ENCODE measurements at regions not wholly inside any gene's neighbourhood (a gene's known extent, or its start where the extent isn't known, plus 50 kb on each side); places are given as distances from the start of the nearest gene placed in this dataset.
"Not testable (repeated sequence)": the region's sequence is repeated elsewhere in the genome, so short reads cannot be mapped to it uniquely, and the experiment has no call there.

DNA sequence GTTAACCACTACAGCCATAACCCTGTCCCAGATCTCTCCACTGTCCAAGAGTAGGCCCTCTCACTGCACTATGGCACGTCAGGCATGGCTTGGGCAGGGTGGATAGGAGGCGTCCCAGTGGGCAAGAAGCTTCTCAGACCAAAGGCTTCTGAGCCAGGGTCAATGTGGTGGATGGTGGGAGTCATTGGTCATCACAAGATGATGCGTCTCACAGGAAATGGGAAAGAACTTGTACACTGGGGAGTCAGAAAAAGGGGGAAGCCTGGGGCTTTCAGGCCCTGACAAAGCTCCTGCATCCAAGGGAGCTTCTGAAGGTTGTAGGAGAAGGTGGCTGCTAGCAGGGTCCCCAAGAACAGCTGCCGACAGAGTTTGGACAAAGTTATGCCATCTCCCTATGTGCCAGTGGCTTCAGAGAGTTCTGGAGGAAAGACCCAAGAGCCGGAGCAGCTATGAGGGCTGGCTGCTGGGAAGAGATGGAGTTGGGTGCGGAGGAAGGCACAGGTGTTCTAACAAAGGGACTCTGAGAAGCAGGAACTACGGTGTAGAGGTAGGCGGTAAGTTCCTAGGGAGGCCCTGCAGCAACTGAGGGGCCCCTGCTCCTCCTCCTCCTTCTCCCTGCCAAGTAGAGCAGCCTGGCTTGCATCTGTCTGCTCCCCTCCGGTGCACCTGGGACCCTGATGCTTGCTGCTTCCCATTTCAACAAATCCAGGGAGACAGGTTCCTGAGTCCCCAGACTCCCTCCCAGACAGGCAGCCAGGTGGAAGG lies 81.1 kb downstream of the ARL6IP4 start:
- DNase-seq: no peak

DNA sequence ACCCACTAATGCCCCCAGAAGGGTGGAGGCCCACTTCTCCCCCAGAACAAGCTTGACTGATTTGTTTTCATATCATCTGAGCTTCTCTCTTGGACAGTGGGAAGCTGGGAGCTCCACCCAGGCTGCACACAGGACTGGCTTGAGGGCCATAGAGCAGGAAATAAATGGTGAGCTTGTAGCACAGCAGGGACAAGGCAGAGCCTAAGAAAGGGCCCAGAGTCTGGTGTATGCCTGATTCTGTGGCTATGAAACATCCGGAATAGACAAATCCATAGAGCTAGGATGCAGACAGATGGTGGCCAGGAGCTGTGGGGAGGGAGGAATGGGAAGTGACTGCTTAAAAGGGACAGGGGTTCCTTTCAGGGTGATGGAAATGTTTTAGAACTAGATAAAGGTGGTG lies 79.0 kb downstream of the ARL6IP4 start:
- no peak for DNase-seq

DNA sequence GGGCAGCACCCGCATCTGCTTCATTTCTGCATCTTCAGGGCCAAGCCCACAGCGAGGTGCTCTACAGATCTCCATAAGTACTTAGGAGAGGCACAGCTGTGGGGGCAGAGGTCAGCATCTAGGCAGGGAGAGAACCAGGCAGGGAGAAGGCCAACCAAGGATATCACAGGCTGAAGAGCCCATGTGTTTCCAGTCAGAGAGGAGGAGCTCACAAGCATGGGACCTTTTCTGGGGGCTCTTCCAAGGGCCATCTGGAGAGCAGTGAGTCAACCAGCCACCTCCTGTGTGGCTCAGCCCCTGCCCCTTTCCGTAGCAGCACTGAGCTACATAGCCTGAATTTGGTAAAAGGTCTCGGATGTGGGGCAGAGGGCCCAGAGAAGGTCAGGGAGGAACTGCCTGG lies 78.5 kb downstream of the ARL6IP4 start:
- no peak for DNase-seq

DNA sequence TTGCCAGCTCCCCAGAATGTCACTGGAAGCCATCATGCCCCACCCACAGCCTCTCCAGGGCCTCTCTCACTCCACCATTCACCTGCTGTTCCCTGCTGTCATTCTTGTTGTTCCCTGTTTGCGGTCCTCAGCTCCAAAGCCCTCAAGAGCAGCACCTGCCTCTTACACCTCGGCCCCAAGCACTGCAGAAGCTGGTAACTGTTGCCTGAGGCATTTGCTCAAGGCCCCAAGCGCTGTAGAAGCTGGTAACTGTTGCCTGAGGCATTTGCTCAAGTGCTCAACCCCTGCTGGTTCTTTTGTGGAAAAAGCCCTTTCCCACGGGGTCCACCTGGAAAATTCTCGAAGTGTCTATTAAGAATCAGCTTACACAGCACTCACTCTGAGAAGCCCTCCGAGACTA lies 78.0 kb downstream of the ARL6IP4 start:
- DNase-seq: no peak

DNA sequence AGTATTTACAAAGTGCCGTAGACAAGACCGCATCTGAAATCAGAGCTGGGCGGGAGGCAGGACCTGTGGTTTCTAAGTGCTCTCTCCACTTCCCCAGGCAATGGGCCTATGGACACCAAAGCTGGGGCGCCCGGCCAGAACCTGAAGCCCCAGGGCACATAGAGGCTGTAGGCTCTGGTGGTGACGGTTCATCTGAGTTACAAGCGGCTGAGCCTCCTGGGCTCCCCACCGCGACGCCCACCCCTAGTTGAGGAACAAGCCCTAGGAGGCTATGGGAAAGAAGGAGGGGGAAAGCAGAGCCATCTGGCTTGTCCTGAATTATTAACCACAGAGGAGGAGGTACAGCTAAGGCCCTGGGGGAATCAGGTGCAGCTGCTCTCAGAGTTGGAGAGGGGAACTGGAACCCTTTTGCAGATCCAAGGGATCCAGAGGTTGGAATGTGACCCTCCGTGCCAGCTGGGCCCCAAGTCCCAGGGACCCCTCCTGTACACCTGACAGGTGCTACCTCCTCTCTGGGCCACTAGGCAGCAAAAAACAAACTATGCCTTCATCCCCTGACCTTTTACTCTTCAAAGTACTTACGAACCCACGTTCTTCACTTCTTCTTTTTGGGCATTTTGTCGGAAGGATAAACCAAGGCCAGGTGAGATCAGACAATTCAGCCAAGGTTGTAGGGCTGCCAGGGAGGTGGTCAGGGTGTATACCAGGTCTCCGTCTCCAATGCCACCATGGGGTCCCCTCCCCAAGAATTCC lies 77.2 kb downstream of the ARL6IP4 start:
- DNase-seq: no peak

DNA sequence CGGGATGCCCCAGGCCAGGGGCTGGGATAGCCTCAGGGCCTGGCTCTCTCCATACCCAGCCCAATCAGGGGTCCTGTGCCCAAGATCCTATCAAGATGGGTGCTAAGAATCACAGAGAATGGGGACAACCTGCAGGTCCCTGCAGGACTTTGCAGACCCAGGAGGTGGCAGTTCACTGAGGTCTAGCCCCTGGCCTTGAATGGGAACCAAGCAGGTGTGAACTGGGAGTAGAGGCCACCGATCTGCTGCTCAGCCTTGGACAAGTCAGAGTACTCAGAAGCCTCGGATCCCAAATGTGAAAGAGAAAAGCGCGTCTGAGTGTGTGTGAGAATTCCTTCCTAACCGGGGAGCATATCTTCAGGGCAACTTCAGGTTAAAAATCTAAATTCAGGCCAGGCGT lies 76.2 kb downstream of the ARL6IP4 start:
- no peak for DNase-seq

DNA sequence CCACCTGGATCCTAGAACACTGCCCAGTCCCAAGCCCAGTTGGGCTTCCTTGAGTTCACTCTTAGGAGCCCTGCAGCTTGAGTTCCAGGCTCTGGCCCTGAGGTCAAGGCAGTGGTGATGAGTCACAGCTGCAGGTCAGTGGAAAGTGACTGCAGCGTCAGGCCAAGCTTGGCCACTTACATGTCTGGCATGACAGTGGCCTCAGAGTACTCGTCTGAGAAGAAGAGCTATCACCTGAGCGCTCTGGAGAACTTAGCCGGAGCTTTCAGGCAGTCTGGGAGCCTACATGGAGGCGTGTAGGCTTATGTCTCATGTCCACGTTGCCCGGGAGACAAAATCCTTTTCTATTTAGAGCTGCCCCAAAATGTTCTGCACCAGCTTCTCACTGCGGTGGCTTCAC lies 75.6 kb downstream of the ARL6IP4 start:
- DNase-seq: no peak

DNA sequence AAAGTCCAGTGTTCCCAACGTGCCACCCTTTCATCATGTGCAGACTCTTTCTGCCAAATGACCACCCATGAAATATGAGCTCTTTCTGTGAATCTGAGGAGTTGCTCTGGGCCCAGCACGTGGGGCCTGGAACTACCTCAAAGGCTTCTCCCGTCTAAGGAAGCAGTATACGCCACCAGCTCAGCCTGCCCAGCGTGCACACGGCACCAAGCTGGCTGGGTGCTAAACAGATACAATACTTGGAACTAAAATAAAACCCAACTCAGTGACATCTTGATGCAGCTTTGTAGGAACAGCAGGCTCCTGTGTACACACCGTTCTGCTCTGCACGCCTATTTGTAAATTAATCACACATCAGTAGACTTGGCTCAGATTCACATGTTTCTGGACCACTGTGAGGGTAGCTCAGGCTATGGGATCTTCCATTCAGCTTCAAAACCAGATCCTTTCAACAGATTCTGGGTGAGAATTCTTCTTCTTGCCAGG lies 74.8 kb downstream of the ARL6IP4 start:
- DNase-seq: no peak

DNA sequence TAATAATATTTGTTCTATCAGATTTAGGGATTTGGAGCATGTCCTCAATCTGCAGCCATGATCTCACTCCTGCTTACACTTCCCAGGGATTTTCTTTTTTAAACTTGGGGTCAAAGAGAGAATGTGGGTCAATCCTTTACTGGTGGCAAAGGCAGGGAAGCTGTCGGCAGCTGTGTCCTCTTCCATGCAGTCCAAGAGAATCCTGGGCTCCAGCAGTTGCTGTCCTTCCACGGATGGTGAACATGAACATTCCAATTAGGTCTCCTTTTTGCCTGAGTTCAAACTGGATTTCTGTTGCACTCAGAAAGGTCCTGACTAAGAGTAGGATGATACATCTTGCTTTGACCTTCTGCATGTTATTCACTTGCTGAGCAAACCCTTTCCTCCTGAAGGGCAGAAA lies 73.9 kb downstream of the ARL6IP4 start:
- no peak for DNase-seq

DNA sequence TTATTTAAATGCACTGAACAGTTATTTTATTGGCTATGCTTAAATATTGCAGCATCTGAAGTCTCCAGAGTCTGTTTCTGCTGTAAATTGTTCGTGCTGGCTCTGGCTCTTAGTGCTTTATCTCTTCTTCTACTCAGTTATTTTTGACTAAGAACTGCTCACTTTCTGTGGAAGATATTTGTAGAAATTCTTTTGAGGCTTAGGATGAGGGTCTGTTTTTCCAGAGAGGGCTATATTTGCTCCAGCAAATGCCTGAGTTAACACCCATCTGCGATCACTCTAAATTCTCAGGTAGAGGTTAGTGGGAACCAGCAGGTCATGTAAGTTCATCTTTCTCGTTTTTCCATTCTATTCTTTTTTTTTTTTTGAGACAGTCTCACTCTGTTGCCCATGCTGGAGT lies 71.1 kb downstream of the ARL6IP4 start:
- no peak for DNase-seq

DNA sequence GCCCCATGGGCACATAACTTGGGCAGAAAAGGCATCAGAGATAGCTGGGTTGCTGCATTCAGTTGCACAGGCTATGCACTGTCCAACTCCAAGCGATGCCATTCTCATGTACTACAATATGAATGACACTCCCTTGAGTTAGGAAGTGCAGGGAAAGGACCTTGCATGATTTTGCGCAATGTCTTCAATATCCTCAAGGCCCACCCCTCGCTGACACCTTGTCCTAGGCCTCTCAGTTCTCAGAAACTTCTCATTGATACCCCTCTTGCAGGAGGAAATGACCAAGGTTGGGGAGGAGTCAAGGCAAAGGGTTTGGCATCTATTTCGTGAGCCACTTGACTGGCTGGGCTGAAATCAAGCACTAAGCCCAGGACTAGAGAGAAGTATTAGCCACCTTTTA lies 70.4 kb downstream of the ARL6IP4 start:
- no peak for DNase-seq

DNA sequence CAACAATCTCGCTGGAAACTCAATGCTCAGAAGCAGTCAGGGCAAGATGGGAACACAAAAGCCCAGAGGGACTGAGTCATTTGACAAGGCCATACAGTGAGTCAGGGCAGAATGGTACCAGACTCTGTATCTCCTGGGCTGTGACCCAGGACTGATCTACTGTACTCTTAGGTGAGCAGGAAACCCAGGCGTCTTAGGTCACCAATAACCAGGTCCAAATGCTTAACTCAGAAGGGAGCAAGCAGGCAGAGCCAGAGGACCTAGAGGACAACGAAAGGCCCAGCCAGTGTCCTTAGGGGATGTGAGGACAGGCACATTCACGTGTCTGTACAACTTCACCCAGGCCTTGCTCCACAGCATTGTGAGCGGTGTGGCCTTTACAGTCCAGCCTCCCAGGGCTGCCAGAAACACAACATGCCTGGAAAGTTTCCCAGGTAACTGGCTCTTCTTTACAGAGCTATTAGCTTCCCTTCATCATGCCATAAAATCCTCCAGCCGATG lies 69.9 kb downstream of the ARL6IP4 start:
- no peak for DNase-seq

DNA sequence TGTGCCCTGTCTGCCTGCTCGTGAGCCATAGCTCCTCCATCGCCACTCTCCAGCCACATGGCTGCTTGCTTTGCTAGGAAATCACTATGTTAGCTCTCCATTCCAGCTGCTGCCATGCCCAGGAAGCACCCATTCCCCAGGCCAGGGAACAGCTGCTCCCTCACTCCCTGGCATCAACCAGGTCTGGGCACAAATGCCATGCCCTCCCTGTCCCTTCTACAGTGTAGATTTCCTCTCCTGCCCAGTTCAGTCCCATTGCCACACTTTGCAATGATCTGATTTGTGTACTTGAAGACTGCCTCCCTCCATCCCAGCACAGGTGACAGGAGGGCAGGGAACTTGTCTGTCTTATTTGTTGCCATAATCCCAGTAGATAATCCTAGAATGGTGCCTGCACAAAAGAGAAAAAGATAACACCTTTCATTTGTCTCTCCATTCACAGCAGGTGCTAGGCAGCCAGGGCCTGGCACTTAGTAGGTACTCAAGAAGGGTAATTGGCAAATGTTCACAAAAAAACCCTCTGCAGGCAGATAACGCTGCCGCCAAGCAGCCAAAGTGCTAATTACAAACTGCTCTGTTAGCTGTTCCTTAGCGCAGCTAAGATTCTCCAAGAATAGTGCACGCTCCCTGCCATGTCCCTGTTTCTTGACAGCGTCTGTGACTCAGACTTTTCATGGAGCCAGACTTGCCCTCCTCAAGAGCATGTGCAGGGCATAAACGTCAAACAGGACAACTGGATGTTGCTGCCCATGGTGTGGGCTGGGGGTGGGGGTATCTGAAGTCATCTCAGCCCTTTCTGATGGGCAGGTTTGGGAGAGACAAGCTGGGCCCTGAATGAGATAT lies 69.1 kb downstream of the ARL6IP4 start:
- DNase-seq: no peak

DNA sequence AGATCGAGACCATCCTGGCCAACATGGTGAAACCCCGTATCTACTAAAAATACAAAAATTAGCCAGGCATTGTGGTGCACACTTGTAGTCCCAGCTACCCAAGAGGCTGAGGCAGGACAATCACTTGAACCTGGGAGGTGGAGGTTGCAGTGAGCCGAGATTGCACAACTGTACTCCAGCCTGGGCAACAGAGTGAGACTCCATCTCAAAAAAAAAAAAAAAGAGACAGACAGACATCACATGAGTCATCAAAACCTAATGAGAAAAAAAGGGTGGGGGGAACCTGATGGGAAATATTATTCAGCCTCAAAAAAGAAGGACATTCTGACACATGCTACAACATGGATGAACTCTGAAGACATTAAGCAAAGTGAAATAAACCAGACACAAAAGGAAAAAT lies 67.4 kb downstream of the ARL6IP4 start:
- not testable (repeated sequence) for DNase-seq

DNA sequence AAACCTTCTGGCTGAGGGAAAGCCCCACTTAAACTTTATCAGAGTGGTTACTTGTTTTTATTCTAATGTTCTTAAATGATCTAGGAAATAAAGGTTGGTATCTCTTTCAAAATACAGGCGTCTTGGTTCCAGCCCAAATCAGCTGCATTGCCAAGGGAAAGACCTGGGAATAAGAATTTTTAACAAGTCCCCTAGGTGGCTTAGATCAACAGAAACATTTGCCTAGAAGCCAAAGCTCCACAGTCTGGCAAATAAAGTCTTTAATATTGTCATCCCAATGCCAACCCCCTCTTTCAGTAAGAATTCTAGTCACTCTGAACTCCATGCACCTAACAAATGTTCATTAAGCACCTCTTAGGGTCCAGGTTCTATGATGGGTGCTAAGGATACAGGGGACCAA lies 66.8 kb downstream of the ARL6IP4 start:
- DNase-seq: no peak

DNA sequence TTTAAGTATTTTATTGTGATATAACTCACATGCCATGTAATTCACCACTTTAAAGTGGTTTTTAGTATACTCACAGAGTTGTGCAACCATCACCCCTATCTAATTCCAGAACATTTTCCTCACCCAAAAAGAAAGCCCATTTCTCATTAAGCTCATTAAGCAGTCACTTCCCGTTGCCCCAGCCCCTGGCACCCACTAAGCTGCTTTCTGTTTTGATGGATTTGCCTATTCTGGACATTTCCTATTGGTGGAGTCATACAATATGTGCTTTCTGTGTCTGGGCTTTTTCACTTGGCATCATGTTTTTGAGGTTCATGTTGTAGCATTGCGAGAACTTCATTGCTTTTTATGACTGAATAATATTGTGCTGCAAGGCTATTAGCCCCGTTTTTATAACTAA lies 66.0 kb downstream of the ARL6IP4 start:
- DNase-seq: no peak

DNA sequence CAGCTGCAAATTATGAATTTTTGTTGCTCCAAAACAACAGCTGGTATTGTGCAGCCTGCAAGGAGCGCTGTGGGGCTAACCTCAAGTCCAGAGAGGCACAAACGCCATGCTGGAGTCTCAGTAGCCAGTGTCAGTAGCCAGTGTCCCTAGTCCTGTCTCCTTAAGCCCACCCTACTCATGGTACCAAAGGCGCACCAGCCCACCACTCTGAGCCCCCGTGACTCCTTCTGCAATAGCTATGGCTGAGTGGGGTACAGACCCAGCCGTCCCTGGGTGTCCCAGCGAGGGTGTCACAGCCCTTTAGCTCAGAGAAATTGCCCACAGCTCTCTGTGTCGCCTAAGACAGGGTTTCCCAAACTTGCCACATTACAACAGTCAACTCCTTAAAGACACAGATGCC lies 65.2 kb downstream of the ARL6IP4 start:
- no peak for DNase-seq

DNA sequence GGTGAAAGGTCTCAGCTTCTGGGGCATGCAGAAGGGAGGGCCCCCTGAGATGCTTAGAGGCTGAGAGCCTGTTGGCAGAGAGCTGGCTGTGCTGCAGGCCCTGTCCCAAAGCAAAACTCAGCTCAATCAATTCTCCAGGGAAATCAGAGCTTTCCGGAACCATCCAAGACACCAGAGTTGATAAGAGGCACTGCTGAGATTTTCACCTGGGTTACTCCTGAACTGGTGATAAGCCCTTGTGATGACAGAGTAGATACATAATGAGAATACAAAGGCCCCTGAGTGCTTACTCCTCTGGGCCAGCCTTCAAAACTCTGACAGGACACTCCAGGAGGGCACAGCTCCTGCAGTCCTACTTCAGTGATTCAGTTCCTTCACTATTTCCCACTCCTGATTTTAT lies 63.9 kb downstream of the ARL6IP4 start:
- DNase-seq: no peak

DNA sequence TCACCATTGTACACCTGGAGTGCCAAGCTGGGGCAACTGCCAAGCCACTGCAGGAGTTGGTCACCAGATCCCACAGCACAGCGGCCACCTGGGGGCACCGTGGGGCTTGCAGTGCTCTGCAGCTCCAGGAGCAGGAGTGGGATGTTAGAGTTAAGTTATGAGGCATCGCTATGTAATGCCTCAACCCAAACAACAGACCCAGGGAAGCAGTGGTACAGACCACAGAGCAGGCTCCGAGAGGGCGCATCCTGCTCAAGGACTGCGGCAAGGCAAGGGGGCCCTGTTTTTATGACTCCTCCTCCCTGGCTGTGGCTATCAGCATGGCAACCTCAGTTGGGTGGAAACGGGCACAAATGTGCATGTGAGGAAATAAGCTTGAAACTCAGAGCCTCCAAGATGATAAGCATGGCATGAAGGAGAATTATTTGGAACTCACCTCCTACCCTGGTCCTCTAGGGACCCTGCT lies 63.1 kb downstream of the ARL6IP4 start:
- peak; percentile 65 for DNase-seq

DNA sequence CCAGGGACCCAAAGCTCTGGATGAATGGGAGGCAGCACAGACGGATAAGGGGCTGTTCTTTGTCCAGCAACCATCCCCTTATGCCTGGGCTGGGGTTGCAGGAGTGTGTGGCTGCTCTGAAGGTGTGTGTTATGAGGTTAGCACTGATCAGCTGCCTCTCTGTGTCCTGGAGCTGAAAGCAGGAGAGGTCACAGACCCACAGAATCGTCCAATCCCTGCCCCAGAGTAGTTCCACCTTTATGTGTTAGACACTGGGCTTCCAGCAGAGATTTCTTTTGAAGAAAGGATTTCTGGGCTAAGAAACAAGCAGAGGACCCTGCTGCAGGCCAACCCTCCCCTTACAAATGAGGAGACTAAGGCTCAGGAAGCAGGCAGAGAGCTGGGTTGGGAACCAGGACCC lies 62.4 kb downstream of the ARL6IP4 start:
- no peak for DNase-seq

DNA sequence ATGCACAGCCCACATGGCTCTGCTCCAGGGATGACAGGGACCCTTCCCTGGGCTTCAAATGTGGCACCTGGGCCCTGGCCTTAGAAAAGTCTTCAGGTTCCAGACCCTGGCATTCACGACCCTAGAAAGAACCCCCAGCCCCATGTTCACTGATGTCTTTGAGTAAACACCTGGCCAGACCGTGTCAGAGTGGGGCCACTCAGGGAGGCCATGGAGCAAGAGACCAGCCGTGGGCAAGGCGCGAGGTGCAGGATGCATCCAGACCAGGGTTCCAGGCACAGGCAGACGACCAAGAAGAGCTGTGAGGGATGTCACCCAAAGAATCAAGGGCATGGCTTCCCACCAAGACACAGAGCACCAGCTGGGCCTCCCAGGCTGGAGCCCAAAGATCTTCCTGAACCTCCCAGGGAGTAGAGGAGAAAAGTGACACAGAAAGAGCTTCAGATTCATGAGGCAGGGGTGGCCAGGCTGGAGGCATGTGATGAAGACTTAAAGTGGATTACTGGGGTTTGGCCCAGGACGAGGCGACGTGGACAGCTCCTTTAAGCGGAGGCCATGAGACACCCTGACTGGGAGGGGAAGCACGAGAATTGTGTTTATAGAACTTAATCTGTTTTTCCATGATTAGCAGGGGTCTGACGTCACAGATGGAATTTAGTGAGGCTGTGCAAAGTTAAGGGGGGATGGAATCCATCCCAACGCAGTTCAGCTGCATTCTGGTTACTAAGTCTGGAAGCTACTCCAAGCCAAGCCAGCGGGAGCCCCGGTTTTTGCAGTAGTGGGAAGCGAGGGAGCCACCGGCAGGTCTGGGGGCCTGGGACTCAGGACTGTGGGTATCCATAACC lies 61.6 kb downstream of the ARL6IP4 start:
- DNase-seq: no peak

DNA sequence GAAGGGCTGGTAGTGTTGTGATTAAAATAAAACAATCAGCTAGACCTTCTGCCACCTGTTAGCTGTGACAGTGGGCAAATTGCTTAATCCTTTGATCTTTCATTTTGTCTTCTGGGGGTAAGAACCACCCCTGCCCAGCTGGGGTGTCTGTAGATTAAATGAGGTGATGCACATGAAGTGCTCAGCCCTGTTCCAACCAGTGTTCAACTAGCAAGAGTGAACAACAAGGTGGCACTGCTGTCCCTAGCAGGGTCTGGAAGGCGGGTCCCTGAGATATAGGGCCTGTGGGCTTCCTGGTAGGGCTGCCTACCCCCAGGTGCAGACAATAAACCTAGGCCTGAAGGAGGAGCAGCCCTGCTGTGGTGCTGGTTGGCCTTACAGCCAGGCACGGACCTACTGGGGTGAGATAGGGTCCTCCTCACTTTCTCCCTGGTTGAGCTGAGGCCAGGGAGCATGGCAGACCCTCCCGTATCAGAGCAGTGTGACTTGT lies 60.6 kb downstream of the ARL6IP4 start:
- no peak for DNase-seq
